HEK293T (cell line): ENCODE measurements at regions not wholly inside any gene's neighbourhood (a gene's known extent, or its start where the extent isn't known, plus 50 kb on each side); places are given as distances from the start of the nearest gene placed in this dataset.

ENCODE experiments used
- CTCF ChIA-PET: fragments of 350-600 bp; formaldehyde crosslinking; extraction: SDS; loops from one replicate; lab custom pipeline; 2021; ENCODE audit warnings: antibody characterized with exemption, inconsistent platforms; lab: Yijun Ruan, JAX
- POLR2A ChIA-PET: fragments of 350-600 bp; formaldehyde crosslinking; extraction: SDS; loops from one replicate; lab custom pipeline; 2020; ENCODE audit warnings: antibody characterized with exemption, inconsistent platforms; lab: Yijun Ruan, JAX
- DNase-seq: peaks from one replicate; pipeline ENCODE4 v3.0.0; 2012; ENCODE audit warnings: mixed read lengths; ENCODE audit errors: extremely low spot score
- ARNT ChIP-seq: fragments of 450-650 bp; IDR thresholded peaks from 2 replicates; pipeline ENCODE4 v1.6.1; 2017; ENCODE audit warnings: mild to moderate bottlenecking
- BHLHE40 ChIP-seq: fragments of 450-650 bp; IDR thresholded peaks from 2 replicates; pipeline ENCODE4 v1.6.1; 2016; ENCODE audit warnings: mild to moderate bottlenecking, moderate library complexity, borderline replicate concordance
- CTBP1 ChIP-seq: fragments of 450-650 bp; IDR thresholded peaks from 2 replicates; pipeline ENCODE4 v1.6.1; 2016; ENCODE audit warnings: borderline replicate concordance
- ELF4 ChIP-seq: fragments of 450-650 bp; IDR thresholded peaks from 2 replicates; pipeline ENCODE4 v1.6.1; 2017; ENCODE audit warnings: antibody characterized with exemption
- FOXA1 ChIP-seq: fragments of 450-650 bp; IDR thresholded peaks from 2 replicates; pipeline ENCODE4 v1.6.1; 2016; ENCODE audit warnings: mild to moderate bottlenecking
- FOXK2 ChIP-seq: fragments of 450-650 bp; IDR thresholded peaks from 2 replicates; pipeline ENCODE4 v1.6.1; 2016; ENCODE audit warnings: mild to moderate bottlenecking
- FOXM1 ChIP-seq: fragments of 450-650 bp; IDR thresholded peaks from 2 replicates; pipeline ENCODE4 v1.6.1; 2017; ENCODE audit warnings: mild to moderate bottlenecking, borderline replicate concordance
- HDGF ChIP-seq: fragments of 450-650 bp; IDR thresholded peaks from 2 replicates; pipeline ENCODE4 v1.6.1; 2017; ENCODE audit warnings: antibody characterized with exemption, borderline replicate concordance
- L3MBTL2 ChIP-seq: fragments of 450-650 bp; conservative IDR thresholded peaks from 2 replicates; pipeline ENCODE4 v1.6.1; 2016; ENCODE audit warnings: mild to moderate bottlenecking
- LEF1 ChIP-seq: fragments of 450-650 bp; IDR thresholded peaks from 2 replicates; pipeline ENCODE4 v1.6.1; 2017; ENCODE audit warnings: mild to moderate bottlenecking, borderline replicate concordance
- NFRKB ChIP-seq: fragments of 450-650 bp; IDR thresholded peaks from 2 replicates; pipeline ENCODE4 v1.6.1; 2016; ENCODE audit warnings: mild to moderate bottlenecking, moderate library complexity
- SP1 ChIP-seq: fragments of 450-650 bp; IDR thresholded peaks from 2 replicates; pipeline ENCODE4 v1.6.1; 2017
- SUZ12 ChIP-seq: fragments of 450-650 bp; IDR thresholded peaks from 2 replicates; pipeline ENCODE4 v1.6.1; 2016; ENCODE audit warnings: mild to moderate bottlenecking
- TARDBP ChIP-seq: fragments of 450-650 bp; IDR thresholded peaks from 2 replicates; pipeline ENCODE4 v1.6.1; 2016
- ZNF384 ChIP-seq: fragments of 450-650 bp; IDR thresholded peaks from 2 replicates; pipeline ENCODE4 v1.6.1; 2016
- TF ChIP-seq, protein P1 (sequence below): fragments of 450-650 bp; IDR thresholded peaks from 2 replicates; pipeline ENCODE4 v1.6.1; 2016

DNA sequence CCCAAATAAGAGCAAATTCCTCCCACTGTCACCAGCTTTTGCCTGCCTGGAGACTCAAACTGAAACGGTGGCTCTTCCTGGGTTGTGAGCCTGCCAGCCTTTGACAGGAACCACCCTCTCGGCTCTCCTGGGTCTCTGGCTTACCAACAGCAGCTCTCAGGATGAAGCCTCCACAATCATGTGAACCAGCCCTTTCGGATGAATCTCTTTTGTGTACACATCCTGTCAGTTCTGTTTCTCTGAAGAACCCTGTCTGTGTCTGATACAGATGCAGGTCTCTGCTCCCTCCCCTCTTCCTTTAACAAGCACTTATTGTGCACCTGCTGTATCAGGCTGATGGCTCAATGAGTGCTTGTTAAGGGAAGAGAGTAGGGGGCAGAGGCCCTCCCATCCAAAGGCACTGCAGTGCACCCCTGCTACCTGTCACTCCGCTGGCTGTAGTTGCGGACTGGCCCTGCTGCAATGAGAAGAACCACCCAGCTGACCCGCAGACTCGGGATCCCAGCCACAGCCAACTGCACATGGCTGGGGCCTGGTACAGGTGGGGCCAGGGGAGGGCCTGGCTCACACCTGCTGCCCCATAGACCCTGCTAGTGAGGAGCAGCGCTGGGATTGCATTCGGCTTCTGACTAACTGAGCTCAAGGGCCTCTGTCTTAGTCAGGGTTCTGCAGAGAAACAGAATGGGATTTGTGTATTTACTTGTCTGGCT is 120.1 kb upstream of the PMEPA1 start:
- no peak for DNase-seq
- no peak for TF ChIP-seq FOXM1
- TF ChIP-seq BHLHE40, result no peak
- no peak for TF ChIP-seq TARDBP
- no peak for TF ChIP-seq LEF1
- no peak for TF ChIP-seq NFRKB
- TF ChIP-seq SP1, result no peak
- TF ChIP-seq SUZ12, result no peak
- TF ChIP-seq L3MBTL2, result no peak
- TF ChIP-seq, protein P1, sequence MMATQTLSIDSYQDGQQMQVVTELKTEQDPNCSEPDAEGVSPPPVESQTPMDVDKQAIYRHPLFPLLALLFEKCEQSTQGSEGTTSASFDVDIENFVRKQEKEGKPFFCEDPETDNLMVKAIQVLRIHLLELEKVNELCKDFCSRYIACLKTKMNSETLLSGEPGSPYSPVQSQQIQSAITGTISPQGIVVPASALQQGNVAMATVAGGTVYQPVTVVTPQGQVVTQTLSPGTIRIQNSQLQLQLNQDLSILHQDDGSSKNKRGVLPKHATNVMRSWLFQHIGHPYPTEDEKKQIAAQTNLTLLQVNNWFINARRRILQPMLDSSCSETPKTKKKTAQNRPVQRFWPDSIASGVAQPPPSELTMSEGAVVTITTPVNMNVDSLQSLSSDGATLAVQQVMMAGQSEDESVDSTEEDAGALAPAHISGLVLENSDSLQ, result no peak
- TF ChIP-seq ZNF384, result no peak
- CTCF ChIA-PET, result no interaction called here

DNA sequence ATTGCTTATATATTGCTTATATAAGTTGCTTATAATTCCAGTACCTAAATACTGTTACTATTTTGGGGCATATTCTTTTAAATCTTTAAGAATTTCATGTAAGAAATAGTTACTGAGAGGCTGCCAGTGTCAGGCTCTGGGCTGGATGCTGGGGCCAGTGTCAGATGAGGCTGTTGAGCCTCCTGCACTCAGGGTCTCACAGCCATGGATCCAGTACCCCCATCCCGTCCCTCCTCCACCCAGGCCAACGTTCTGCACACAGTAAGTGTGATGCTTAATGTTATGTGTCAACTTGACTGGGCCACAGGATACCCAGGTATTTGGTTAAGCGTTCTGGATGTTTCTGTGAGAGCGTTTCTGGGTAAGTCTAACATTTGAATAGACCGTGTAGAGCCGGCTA is 119.5 kb upstream of the PMEPA1 start:
- no peak for TF ChIP-seq FOXM1
- TF ChIP-seq, protein P1, result no peak
- no peak for TF ChIP-seq CTBP1
- no peak for TF ChIP-seq ZNF384
- no peak for TF ChIP-seq NFRKB
- TF ChIP-seq TARDBP, result no peak
- TF ChIP-seq FOXA1, result no peak
- TF ChIP-seq L3MBTL2, result no peak
- TF ChIP-seq ARNT, result no peak
- no peak for TF ChIP-seq ELF4
- TF ChIP-seq SP1, result no peak
- TF ChIP-seq BHLHE40, result no peak
- no peak for TF ChIP-seq SUZ12
- no peak for TF ChIP-seq LEF1
- no peak for TF ChIP-seq HDGF
- ChIA-PET POLR2A (no interaction called here), CTCF (no interaction called here)
- no peak for DNase-seq

More for the DNA sequence above, 120.1 kb upstream of the PMEPA1 start:
- POLR2A ChIA-PET, result no interaction called here

DNA sequence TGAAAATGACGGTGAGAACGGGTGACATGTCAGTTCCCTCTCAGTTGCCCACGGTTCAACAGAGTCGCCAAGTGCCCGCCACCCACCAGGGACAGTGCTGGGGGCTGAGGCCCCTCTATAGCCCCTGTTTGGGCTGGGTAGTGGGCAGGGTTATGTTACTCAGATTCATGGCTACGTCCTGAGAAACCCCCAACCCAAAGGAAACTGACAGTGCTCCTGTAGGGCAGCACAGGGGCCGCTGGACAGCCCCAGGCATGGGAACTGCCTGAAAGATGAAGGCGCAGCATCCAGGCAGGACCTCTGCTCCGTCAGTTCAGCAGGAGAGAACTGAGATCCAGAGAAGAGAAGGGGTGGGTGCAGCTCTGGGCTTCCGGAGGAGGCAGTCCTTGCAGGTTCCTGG is 118.9 kb upstream of the PMEPA1 start:
- CTCF ChIA-PET, result no interaction called here
- TF ChIP-seq ELF4, result no peak
- no peak for TF ChIP-seq BHLHE40
- TF ChIP-seq L3MBTL2, result no peak
- DNase-seq, result no peak
- POLR2A ChIA-PET, result no interaction called here

DNA sequence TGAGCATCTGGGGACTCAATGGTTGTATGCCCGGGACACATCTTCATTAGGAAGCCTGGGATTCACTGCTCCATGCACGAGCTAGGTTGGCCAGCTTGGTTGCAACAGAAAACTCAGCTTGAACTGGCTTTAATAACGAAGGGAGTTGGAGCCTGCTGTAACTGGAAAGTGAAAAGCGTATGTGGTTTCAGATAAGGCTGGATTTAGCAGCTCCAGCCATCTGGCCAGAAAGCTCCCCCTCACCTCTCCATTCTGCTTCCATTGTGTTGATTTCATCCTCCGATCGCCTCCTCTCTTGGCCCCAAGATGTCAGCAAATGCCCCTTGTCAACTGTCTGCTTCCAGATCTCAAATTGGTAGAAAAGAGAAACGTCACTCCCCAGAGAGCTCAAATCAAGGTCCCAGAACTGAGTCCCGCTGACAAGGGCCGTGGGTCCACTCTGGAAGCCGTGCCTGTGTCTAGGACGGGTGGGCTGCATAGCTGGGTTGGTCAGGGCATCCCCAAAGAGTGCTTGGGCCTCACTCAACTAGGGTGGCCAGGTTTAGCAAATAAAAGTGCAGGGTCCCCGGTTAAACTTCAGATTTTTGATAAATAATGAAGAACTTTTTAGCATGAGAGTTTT is 117.0 kb upstream of the PMEPA1 start:
- POLR2A ChIA-PET, result no interaction called here
- CTCF ChIA-PET, result no interaction called here
- no peak for DNase-seq
- TF ChIP-seq ELF4, result no peak
- no peak for TF ChIP-seq BHLHE40
- no peak for TF ChIP-seq FOXA1
- TF ChIP-seq NFRKB, result no peak
- no peak for TF ChIP-seq SUZ12

DNA sequence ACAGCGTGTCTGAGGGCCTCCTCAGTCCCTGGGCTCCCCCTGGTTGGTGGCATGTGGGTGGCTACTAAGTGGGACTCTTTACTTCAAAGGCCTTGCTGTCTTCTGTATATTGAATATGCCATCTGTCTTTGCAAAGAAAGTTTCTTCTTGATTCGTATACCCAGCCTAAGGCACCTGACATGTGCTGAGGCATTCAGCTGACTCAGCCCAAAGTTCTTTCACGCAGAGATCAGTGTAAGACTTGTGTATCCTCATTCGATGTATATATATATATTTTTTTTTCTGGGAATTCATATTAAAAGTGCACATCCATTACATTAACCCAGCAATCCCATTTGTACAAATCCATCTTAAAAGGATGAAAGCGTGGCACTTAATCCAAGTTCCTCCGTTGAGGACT is 115.1 kb upstream of the PMEPA1 start:
- TF ChIP-seq, protein P1, result no peak
- TF ChIP-seq FOXA1 (no peak), FOXM1 (no peak), ELF4 (no peak), BHLHE40 (no peak), ZNF384 (no peak), LEF1 (no peak), HDGF (no peak), L3MBTL2 (no peak), TARDBP (no peak), NFRKB (no peak), SP1 (no peak), SUZ12 (no peak), ARNT (no peak), CTBP1 (no peak), FOXK2 (no peak)
- CTCF ChIA-PET, result no interaction called here
- POLR2A ChIA-PET, result no interaction called here
- no peak for DNase-seq

DNA sequence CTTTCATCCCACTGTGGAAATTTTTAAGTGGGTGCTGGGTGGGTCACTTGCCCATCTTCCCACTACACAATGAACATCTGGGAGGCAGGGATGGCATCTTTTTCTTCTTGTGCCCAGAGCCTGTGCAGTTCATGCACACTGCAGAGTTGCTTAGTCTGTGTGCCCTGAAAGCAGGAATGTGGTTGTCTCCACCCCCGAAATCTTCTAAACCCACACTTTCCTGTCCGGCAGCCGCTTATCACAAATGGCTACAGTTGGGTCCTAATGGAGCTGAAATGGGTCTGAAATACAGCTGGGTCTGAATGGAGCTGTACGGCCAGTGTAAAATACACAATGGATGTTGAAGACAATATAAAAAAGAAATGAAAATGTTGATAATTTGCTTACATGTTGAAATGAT is 112.1 kb upstream of the PMEPA1 start:
- no peak for DNase-seq
- POLR2A ChIA-PET, result no interaction called here
- CTCF ChIA-PET, result no interaction called here
- TF ChIP-seq L3MBTL2 (no peak), CTBP1 (no peak), FOXA1 (no peak), FOXM1 (no peak)
